DND-41 (cell line): ENCODE measurements at regions not wholly inside any gene's neighbourhood (a gene's known extent, or its start where the extent isn't known, plus 50 kb on each side); places are given as distances from the start of the nearest gene placed in this dataset.

Source experiments
- ATAC-seq: fragments of 200-7000 bp; cut with Tn5 transposase; 3 replicates; pipeline ENCODE4 v1.9.1; 2021; ENCODE audit warnings: low read depth; ENCODE audit not compliant: insufficient read depth
- DNase-seq: peaks from one replicate; pipeline ENCODE4 v3.0.0-alpha.2; 2020
- H2AFZ ChIP-seq: 2 replicates; pipeline ENCODE4 v1.6.0; 2012; ENCODE audit warnings: low read depth, low read length
- H3K27ac ChIP-seq: 2 replicates; pipeline ENCODE4 v1.5.1; 2012; ENCODE audit warnings: low read length, inconsistent platforms
- H3K27me3 ChIP-seq: fragments of 200-600 bp; sonication (generic); 2 replicates; pipeline ENCODE4 v1.6.0; 2012; ENCODE audit warnings: low read length, mild to moderate bottlenecking, inconsistent platforms; ENCODE audit not compliant: insufficient read depth, poor library complexity
- H3K36me3 ChIP-seq: 2 replicates; pipeline ENCODE4 v1.5.1; 2012; ENCODE audit warnings: low read length, inconsistent platforms; ENCODE audit not compliant: insufficient read depth
- H3K4me1 ChIP-seq: 2 replicates; pipeline ENCODE4 v1.5.1; 2012; ENCODE audit warnings: mild to moderate bottlenecking, low read length; ENCODE audit not compliant: insufficient read depth
- H3K4me2 ChIP-seq: 2 replicates; pipeline ENCODE4 v1.6.0; 2012; ENCODE audit warnings: mild to moderate bottlenecking, moderate library complexity, low read length, inconsistent platforms; ENCODE audit not compliant: insufficient read depth
- H3K4me3 ChIP-seq, 2 experiments: fragments of 200-600 bp in 1 of 2; shearing (Covaris generic) in 1 of 2; 2 replicates each; pipeline ENCODE4 v1.5.1; 2012 to 2016; ENCODE audit warnings: inconsistent platforms in 2 of 2, low read length in 2 of 2, mild to moderate bottlenecking in 2 of 2, low read depth in 1 of 2, moderate library complexity in 1 of 2
- H3K79me2 ChIP-seq: 2 replicates; pipeline ENCODE4 v1.6.0; 2012; ENCODE audit warnings: low read length, inconsistent platforms; ENCODE audit not compliant: insufficient read depth
- H3K9ac ChIP-seq: 2 replicates; pipeline ENCODE4 v1.6.0; 2012; ENCODE audit warnings: low read depth, mild to moderate bottlenecking, inconsistent platforms, low read length, moderate library complexity
- H3K9me3 ChIP-seq: 2 replicates; pipeline ENCODE4 v1.5.1; 2012; ENCODE audit warnings: low read length, moderate library complexity, mild to moderate bottlenecking, inconsistent platforms; ENCODE audit not compliant: insufficient read depth, severe bottlenecking
- H4K20me1 ChIP-seq: 2 replicates; pipeline ENCODE4 v1.6.0; 2012; ENCODE audit warnings: low read length; ENCODE audit not compliant: insufficient read depth
- EZH2 ChIP-seq: IDR thresholded peaks from 3 replicates; pipeline ENCODE4 v1.6.1; 2012; ENCODE audit warnings: borderline replicate concordance, low read depth, mild to moderate bottlenecking, moderate library complexity, low read length, inconsistent platforms; ENCODE audit not compliant: severe bottlenecking
- TF ChIP-seq, protein P1 (sequence below): IDR thresholded peaks from 2 replicates; pipeline ENCODE4 v1.5.1; 2012; ENCODE audit warnings: borderline replicate concordance, low read length, moderate library complexity, mild to moderate bottlenecking; ENCODE audit not compliant: poor library complexity, severe bottlenecking; ENCODE audit errors: extremely low read depth

DNA sequence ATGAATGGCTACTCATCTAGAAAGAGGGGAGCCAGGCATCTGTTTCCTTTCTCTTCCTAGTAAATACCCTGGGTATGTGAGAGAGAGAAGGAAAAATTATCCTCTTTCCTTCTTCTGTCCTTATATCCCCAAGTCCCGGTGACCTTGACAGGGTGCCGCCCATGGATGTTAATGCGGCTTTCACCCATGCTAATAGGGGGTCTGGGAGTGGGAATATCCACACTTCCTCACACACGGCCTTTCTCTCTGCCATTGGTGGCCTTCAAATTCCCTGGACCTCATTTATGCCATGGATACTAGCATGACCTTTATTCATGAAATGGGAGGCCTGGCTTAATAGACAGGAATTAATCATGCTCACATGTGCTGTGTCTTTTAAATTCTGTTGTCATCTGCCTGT is 159.0 kb upstream of the NOX3 start:
- Histone ChIP-seq H3K27me3 (no peaks in the 10 kb centered on the region), H3K4me2 (no peak overlapping the region), H2AFZ (no peak overlapping the region), H3K79me2 (no peaks in the 10 kb centered on the region), H4K20me1 (no peaks in the 10 kb centered on the region), H3K27ac (no peak overlapping the region), H3K4me1 (no peaks in the 10 kb centered on the region), H3K36me3 (no peaks in the 10 kb centered on the region), H3K4me3 (no peak overlapping the region), H3K9me3 (peaks cover 3% of the 10 kb centered on the region), H3K9ac (no peak overlapping the region)
- no peak for ATAC-seq
- TF ChIP-seq, protein P1, sequence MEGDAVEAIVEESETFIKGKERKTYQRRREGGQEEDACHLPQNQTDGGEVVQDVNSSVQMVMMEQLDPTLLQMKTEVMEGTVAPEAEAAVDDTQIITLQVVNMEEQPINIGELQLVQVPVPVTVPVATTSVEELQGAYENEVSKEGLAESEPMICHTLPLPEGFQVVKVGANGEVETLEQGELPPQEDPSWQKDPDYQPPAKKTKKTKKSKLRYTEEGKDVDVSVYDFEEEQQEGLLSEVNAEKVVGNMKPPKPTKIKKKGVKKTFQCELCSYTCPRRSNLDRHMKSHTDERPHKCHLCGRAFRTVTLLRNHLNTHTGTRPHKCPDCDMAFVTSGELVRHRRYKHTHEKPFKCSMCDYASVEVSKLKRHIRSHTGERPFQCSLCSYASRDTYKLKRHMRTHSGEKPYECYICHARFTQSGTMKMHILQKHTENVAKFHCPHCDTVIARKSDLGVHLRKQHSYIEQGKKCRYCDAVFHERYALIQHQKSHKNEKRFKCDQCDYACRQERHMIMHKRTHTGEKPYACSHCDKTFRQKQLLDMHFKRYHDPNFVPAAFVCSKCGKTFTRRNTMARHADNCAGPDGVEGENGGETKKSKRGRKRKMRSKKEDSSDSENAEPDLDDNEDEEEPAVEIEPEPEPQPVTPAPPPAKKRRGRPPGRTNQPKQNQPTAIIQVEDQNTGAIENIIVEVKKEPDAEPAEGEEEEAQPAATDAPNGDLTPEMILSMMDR, result no peak
- TF ChIP-seq EZH2, result no peak
- no peak for DNase-seq

DNA sequence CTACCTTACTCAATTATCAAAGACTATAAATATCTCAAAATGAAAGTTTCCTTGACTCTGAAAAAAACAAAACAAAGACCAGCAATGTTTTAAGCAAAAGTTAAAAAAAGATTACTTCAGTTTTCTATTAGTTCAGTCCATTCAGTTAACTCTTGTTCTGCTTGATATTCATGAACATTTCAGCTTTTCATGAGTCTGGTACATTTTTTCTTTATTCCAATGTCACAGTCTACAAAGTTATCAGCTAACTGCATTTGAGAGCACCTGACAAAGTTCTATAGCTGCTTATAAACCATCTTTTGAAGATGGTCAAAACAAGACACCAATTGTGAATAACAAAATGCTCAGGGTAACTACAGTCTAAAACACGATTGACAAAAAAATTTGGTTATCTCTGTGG is 156.1 kb upstream of the NOX3 start:
- no peaks in the 10 kb centered on the region for H3K36me3 ChIP-seq
- no peak overlapping the region for H3K9ac ChIP-seq
- no peak overlapping the region for H3K4me2 ChIP-seq
- H4K20me1 ChIP-seq, result no peaks in the 10 kb centered on the region
- no peaks in the 10 kb centered on the region for H3K79me2 ChIP-seq
- no peaks in the 10 kb centered on the region for H3K27me3 ChIP-seq
- H3K27ac ChIP-seq, result no peak overlapping the region
- DNase-seq (no peak), ATAC-seq (no peak)
- H3K9me3 ChIP-seq, result peaks cover 3% of the 10 kb centered on the region
- TF ChIP-seq EZH2, result no peak
- TF ChIP-seq, protein P1, result no peak
- H2AFZ ChIP-seq, result no peak overlapping the region
- no peaks in the 10 kb centered on the region for H3K4me1 ChIP-seq
- no peak overlapping the region for H3K4me3 ChIP-seq

DNA sequence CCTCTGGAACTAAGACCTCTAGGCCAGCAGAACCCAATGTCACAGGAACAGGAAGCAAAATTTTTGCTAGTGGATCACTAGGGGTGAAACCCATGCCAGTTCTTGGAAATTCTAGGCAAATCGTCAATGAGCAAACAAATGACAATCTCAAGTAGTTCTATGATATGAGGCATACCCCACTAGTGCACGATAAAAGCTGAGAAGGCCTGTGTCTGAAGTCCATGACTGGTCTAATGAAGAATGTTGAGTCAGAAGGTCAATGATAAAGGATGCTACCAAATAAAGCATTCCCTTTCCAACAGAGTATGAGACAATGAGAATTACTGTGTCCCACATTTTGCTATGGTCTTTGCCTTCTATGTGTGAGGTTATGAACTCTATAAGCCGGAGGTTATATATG is 149.4 kb upstream of the NOX3 start:
- no peaks in the 10 kb centered on the region for H3K79me2 ChIP-seq
- no peaks in the 10 kb centered on the region for H3K4me1 ChIP-seq
- H3K27ac ChIP-seq, result no peak overlapping the region
- DNase-seq, result no peak
- no peaks in the 10 kb centered on the region for H3K9me3 ChIP-seq
- H3K4me2 ChIP-seq, result no peak overlapping the region
- H3K9ac ChIP-seq, result no peak overlapping the region
- no peak overlapping the region for H3K4me3 ChIP-seq
- ATAC-seq, result no peak
- no peaks in the 10 kb centered on the region for H3K36me3 ChIP-seq
- no peak overlapping the region for H2AFZ ChIP-seq
- no peaks in the 10 kb centered on the region for H4K20me1 ChIP-seq
- TF ChIP-seq, protein P1, result no peak
- TF ChIP-seq EZH2, result no peak
- H3K27me3 ChIP-seq, result no peaks in the 10 kb centered on the region

DNA sequence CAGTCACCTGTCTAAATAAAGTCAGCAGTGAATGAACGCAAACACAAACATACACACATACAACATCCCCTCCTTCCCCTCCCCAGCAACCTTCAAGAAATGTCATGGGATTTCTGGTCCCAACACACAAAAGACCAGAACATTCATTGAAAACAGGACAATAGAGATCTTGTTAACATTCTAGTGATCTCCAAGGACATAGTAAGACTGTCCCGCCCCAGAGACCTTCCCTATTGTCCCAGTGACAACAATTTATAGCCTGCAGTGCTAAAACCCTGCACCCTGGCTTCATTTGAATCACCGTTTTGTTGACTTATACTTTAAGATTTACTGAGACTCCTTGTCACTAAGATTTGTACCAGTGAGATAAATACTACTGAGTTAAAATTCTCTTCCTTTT is 143.9 kb upstream of the NOX3 start:
- ATAC-seq (no peak), DNase-seq (no peak)
- Histone ChIP-seq H3K4me1 (no peaks in the 10 kb centered on the region), H3K9me3 (no peaks in the 10 kb centered on the region), H3K27ac (no peak overlapping the region), H3K27me3 (no peaks in the 10 kb centered on the region), H3K36me3 (no peaks in the 10 kb centered on the region), H3K4me2 (no peak overlapping the region), H3K4me3 (no peak overlapping the region), H2AFZ (no peak overlapping the region), H3K9ac (no peak overlapping the region), H3K79me2 (no peaks in the 10 kb centered on the region), H4K20me1 (no peaks in the 10 kb centered on the region)
- TF ChIP-seq, protein P1, result no peak
- TF ChIP-seq EZH2, result no peak
